Breast epithelium (tissue), 4 donors: ENCODE measurements at regions not wholly inside any gene's neighbourhood (a gene's known extent, or its start where the extent isn't known, plus 50 kb on each side); places are given as distances from the start of the nearest gene placed in this dataset.

Experiments used
- DNase-seq, 2 donors: peaks; one replicate each; pipeline ENCODE4 v3.0.0-alpha.2; 2019; ENCODE audit warnings: low spot score in 2 of 2
- H3K27ac ChIP-seq, 2 donors: fragments of 200-600 bp; sonication (generic) in 1 of 2; one replicate each; pipeline ENCODE4 v1.5.1; 2016 to 2019; ENCODE audit warnings: mild to moderate bottlenecking in 1 of 2
- H3K27me3 ChIP-seq, 2 donors: fragments of 200-600 bp; sonication (generic) in 1 of 2; one replicate each; pipeline versions ENCODE4 v1.5.1 to v1.6.0; 2017 to 2019; ENCODE audit warnings: control low read depth in 1 of 2, mild to moderate bottlenecking in 1 of 2
- H3K36me3 ChIP-seq: fragments of 200-600 bp; one replicate; pipeline ENCODE4 v1.5.1; 2019
- H3K4me1 ChIP-seq, 2 donors: fragments of 200-600 bp; sonication (generic); one replicate each; pipeline ENCODE4 v1.5.1; 2016 to 2019; ENCODE audit warnings: control low read depth in 1 of 2
- H3K4me3 ChIP-seq, 3 donors: fragments of 200-600 bp; sonication (generic); 1 replicate in 2 of 3; 2 replicates in 1 of 3; pipeline ENCODE4 v1.5.1; 2016 to 2019; ENCODE audit warnings: mild to moderate bottlenecking in 3 of 3, moderate library complexity in 2 of 3
- H3K9me3 ChIP-seq, 2 donors: fragments of 200-600 bp; sonication (generic) in 1 of 2; one replicate each; pipeline ENCODE4 v1.5.1; 2016 to 2019; ENCODE audit warnings: control low read depth in 1 of 2
- CTCF ChIP-seq, 3 donors: fragments of 450-650 bp; IDR thresholded peaks; one replicate each; pipeline ENCODE4 v1.5.1; 2016 to 2017; ENCODE audit warnings: antibody characterized with exemption in 3 of 3, mild to moderate bottlenecking in 3 of 3, moderate library complexity in 3 of 3
- POLR2A ChIP-seq: fragments of 450-650 bp; IDR thresholded peaks from one replicate; pipeline ENCODE4 v1.6.1; 2016; ENCODE audit warnings: antibody characterized with exemption, mild to moderate bottlenecking, moderate library complexity
- POLR2AphosphoS5 ChIP-seq, 3 donors: sonication (generic); formaldehyde crosslinking; IDR thresholded peaks; one replicate each; pipeline ENCODE4 v1.6.1; 2017; ENCODE audit warnings: antibody characterized with exemption in 3 of 3
- intact Hi-C: fragments of 100-400 bp; cut with DNase I; formaldehyde crosslinking; loops from one replicate; pipeline ENCODE4 v1.15.1; 2023; ENCODE audit warnings: low total_unique reads

GRCh38 chr14:81632157-81632556, 98.5 kb upstream of the SEL1L start:
- intact Hi-C loops: no loop called here
- TF ChIP-seq POLR2AphosphoS5 (IDR thresholded peaks at IDR 0.05): no peak

GRCh38 chr14:81633496-81633895, 99.8 kb upstream of the SEL1L start:
- Histone ChIP-seq H3K27me3 (no peaks in the 10 kb centered on the region), H3K9me3 (no peaks in the 10 kb centered on the region), H3K36me3 (no peaks in the 10 kb centered on the region), H3K27ac (no peak overlapping the region), H3K4me3 (no peak overlapping the region), H3K4me1 (no peaks in the 10 kb centered on the region)
- TF ChIP-seq CTCF (IDR thresholded peaks at IDR 0.05) (no peak), POLR2AphosphoS5 (IDR thresholded peaks at IDR 0.05) (no peak), POLR2A (no peak)
- intact Hi-C loops: no loop called here
- DNase-seq: no peak

More at GRCh38 chr14:81632157-81632556, 98.5 kb upstream of the SEL1L start:
- Histone ChIP-seq H3K27ac (no peak overlapping the region), H3K9me3 (no peaks in the 10 kb centered on the region), H3K4me1 (no peaks in the 10 kb centered on the region), H3K27me3 (no peaks in the 10 kb centered on the region), H3K4me3 (no peak overlapping the region), H3K36me3 (no peaks in the 10 kb centered on the region)
- DNase-seq: no peak

GRCh38 chr14:81637639-81638038, 104.0 kb upstream of the SEL1L start:
- intact Hi-C loops: no loop called here
- Histone ChIP-seq H3K4me3 (no peak overlapping the region), H3K4me1 (no peaks in the 10 kb centered on the region), H3K27me3 (no peaks in the 10 kb centered on the region), H3K9me3 (no peaks in the 10 kb centered on the region), H3K36me3 (no peaks in the 10 kb centered on the region), H3K27ac (no peak overlapping the region)
- TF ChIP-seq CTCF (IDR thresholded peaks at IDR 0.05) (no peak), POLR2A (no peak), POLR2AphosphoS5 (IDR thresholded peaks at IDR 0.05) (no peak)
- DNase-seq: no peak

GRCh38 chr14:81638656-81639280, 105.1 kb upstream of the SEL1L start:
- TF ChIP-seq POLR2AphosphoS5 (IDR thresholded peaks at IDR 0.05) (no peak), CTCF (IDR thresholded peaks at IDR 0.05) (no peak)
- H3K27me3 ChIP-seq: no peaks in the 10 kb centered on the region
- DNase-seq: no peak
- no peaks in the 10 kb centered on the region for H3K36me3 ChIP-seq
- no peak overlapping the region for H3K27ac ChIP-seq
- intact Hi-C loops: no loop called here
- H3K4me3 ChIP-seq: no peak overlapping the region
- H3K9me3 ChIP-seq: no peaks in the 10 kb centered on the region
- H3K4me1 ChIP-seq: no peaks in the 10 kb centered on the region

GRCh38 chr14:81653626-81654025, 120.0 kb upstream of the SEL1L start:
- Histone ChIP-seq H3K9me3 (no peaks in the 10 kb centered on the region), H3K4me1 (no peaks in the 10 kb centered on the region), H3K4me3 (no peak overlapping the region), H3K36me3 (no peaks in the 10 kb centered on the region), H3K27ac (no peak overlapping the region), H3K27me3 (no peaks in the 10 kb centered on the region)
- intact Hi-C loops: no loop called here
- no peak for DNase-seq
- TF ChIP-seq POLR2A (no peak), CTCF (IDR thresholded peaks at IDR 0.05) (no peak), POLR2AphosphoS5 (IDR thresholded peaks at IDR 0.05) (no peak)
